CD4-positive, alpha-beta T cell treated with Interleukin-10 for 1 hour (primary cell): ENCODE measurements at regions not wholly inside any gene's neighbourhood (a gene's known extent, or its start where the extent isn't known, plus 50 kb on each side); places are given as distances from the start of the nearest gene placed in this dataset.
"Not testable (repeated sequence)": the region's sequence is repeated elsewhere in the genome, so short reads cannot be mapped to it uniquely, and the experiment has no call there.

Experiments used
- DNase-seq: peaks from one replicate; pipeline ENCODE4 v3.0.0-alpha.2; 2020

DNA sequence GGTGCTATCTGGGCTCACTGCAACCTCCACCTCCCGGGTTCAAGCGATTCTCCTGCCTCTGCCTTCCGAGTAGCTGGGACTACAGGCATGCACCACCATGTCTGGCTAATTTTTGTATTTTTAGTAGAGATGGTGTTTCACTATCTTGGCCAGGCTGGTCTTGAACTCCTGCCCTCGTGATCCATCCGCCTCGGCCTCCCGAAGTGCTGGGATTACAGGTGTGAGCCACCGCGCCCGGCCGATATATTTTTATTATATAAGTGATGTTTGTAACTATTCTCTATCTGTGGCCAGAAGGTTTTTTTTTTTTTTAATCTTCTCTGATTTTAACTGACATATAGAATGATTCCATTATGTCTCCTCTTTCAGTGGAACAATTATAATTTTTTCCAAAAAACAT is 579.3 kb upstream of the CITED2 start:
- not testable (repeated sequence) for DNase-seq

DNA sequence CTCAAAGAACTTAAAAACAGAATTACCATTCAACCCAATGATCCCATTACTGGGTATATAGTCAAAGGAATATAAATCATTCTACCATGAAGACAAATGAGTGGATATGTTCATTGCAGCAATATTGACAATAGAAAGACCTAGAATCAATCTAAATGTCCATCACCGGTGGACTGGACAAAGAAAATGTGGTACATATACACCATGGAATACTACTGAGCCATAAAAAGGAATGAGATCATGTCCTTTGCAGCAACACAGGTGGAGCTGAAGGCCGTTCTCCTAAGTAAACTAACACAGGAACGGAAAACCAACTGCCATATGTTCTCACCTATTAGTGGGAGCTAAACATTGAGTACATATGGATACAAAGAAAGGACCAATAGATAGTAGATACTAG is 576.7 kb upstream of the CITED2 start:
- DNase-seq = no peak

DNA sequence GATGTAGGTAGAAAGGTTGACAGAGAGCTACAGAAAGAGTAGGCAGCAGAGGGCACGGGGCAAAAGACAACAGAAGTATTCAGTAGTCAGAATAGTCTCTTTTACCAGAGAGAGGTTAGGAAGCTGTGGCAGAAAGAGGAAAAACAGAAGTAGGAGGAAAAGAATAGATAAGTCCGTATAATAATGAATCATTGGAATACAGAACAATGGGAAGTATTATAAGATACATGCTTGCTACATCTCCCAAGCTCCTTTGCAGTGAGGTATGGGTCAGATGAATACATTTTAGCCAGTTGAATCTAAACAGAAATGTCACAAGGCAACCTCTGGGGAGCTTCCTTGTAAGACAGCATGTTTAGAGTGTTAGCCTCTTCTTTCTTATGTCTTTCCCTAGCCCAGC is 570.5 kb upstream of the CITED2 start:
- DNase-seq = no peak

DNA sequence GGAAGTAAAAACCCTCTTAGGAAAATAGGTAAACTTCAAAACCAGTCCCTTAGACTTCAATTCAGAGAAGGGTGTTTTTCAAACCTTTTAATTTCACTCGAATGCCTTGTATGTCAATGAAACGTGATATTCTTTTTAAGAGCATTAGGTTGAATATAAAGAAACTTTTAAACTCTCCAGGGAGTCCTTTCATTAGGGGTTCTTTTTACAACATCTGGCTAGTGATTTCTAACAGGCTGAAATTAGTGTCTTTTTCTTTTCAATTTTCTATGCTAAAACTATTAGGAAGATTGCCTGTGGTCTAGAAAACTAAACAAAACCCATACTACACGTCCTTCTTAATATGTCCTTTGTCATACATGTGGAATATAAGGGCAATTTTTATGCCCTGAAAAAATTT is 569.7 kb upstream of the CITED2 start:
- no peak for DNase-seq

DNA sequence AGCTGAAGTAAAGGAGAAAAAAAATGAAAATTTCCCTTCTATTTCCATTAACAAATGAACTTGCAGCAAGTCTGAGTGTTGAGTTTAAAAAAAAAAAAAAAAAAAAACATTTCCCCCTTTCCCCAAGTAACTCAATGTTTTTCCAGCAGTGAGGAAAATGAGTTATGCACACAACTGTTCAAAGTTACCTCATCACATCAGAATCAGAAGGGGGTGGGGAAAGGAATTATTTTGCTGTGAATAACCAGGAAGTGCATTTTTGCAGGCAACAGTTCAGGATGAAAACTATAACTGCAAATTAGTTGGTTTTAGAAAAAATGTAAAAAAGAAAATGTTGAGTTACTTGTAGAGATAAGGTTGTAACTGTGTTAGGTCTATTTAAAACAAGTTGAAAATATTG is 568.9 kb upstream of the CITED2 start:
- no peak for DNase-seq

DNA sequence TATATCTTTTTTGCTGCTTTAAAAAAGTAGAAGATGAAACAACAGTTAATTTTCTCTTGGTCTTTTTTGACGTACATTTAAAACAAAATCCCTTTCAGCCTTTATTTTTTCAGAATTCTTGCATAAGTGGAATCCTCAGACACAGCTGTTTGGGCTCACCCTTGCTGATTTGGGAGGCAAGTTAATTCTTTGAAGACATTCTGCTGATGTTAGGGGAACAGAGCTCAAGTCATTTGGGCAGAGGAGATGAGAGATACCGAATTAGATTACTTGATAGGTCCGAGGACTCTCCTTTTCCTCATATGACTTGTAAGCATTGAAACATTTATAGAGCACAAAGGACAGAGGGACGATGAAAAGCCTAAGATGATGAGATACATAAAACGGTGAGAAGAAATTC is 567.9 kb upstream of the CITED2 start:
- DNase-seq = no peak

DNA sequence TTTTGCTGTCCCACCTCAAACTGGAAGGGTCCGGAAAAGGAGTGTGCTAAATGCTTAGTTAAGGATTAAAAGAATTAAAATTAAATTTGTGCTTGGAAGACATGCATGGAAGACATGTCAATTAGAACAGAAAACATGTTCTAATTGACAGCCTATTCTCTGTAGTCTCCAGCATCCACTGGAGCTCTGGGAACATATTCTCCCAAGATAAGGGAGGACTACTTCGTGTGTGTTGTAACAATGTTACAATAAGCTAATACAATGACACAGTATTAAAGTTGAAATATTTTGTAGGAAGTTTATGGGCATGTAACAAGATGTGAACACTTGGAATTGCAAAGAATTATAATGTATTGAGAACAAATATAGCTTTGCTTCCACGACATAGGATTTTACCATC is 567.4 kb upstream of the CITED2 start:
- DNase-seq = no peak

DNA sequence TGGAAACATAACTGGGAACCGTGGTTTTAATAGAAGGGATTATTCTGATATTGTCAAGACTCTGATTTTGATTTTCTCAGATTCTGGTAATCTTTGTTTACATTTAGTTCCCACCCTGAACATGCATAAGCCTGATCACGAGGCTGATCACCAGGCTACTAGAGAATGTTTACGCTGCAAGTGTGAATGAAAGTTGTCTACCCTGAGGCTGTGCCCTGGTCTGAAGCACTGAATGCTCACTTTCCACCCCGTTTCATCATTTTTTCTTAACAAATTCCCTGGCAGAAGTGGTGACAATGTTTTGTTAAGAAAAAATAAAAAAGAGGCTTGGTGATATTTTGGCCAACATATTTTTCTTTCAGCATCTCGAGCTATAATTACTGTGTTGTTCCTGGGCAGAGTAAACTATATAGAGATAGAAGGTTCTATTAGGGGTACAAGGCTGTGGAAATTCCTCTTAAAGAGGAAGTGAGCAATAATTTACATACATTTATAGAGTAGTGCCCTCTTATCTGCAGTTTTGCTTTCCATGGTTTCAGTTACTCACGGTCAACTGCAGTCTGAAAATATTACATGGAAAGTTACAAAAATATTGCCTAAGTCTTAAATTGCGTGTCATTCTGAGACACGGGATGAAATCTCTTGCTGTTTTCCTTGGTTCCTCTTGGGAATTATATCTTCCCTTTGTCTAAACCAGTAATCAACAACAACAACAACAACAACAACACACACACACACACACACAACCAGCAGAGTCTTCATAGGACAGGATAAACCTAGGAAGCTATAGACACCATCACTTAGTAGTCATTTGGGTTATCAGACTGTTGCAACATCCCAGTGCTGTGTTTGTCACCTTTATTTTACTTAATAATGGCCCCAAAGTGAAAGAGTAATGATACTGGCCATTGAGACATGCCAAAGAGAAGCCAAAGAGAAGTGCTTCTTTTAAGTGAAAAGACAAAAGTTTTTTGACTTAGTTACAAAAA is 566.6 kb upstream of the CITED2 start:
- DNase-seq = no peak

DNA sequence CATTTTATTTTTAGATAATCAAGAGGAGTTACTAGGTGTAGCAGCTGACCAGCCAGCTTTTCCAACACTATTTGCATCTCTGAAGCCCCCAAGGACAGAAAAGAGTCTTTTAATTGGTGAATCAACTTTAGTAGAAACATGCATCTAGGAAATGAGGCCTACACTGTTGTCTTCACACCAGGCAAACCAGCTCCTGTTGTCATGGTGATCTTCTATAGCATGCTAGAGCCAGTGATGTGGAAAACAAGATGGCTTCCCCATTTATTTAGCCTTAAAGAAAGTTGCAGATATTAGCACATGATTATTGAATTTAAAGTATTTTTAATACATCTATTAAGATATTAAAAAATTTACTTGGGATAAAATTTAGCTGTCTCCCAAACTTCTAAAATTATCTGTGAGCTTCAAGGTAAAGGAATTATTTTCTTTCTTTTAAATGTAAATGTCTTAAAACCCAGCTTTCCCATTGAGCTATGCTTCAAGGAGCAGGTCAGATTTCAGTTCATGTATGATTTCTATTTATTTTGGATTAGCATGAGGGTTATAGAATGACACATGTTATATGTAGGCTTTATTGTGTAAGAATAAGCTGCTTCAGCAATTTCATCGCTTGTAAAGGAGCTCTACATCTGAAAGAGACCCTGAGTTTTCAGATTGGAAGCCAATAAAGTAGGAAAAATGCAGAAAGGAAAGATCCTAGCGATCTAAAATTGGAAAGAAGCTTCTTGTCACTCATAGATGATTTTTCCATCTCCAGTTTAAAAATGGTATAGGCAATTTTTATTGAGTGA is 564.9 kb upstream of the CITED2 start:
- no peak for DNase-seq

DNA sequence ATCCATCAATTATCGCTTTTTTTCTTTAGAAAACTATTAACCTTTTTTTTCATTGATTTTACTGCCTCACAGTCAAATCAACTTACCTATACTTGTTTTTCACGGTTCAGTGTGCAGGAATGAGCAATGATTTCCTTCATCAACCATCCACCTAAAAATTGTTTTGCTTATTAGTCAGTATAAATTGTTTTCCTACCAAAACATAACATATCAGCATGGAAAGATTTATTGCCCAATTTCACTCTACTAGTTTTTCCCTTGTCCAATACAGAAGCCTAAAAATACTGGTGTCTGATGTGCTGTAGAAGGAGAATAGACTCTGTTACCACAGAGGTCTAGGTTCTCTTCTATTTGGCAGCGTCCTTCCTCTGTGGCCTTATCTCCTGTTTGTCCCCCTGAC is 558.2 kb upstream of the CITED2 start:
- DNase-seq = no peak

DNA sequence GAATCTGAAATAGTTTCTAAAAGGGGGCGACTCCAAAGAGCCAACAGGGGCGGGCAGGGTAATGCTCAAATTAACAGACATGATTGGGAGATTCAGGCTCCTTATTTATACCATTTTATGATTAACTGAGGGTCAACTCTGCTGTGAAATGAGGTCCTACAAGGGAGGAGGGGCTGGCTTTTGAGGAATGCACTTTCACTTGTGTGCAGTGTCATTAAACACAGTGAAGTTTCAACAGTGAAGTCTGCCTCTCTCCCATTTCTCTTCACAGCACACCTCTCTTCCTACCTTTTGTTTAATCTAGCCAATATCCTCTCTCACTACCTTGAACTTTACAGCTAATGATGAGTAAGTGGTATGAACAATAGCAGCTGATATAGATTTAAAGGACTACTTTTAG is 557.3 kb upstream of the CITED2 start:
- DNase-seq = no peak

DNA sequence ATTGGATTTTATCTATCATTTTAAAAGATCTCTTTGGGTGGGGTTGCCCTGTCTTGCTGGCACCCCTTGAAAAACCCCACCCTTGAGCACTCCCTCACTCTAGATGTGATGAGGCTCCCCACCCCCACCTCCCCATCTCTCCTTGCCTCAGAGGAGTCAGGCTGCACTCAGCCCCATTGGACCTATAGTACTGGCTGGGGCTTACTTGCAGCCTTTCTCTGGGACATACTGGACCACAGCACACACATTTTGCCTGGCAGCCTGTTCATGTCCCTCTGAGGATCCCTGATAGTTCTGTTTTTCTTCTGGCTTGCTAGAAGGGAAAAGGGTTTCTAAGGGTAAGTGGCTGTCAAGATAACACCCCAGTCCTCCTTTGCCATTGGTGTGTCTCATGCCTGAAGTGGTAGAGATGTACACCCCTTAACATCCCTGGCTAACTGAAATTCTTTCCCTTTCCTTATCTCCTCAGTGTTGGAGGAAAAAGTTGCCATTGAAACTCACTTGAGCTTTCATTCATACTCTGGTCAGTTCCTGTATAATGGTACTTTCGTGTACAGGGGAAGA is 553.4 kb upstream of the CITED2 start:
- no peak for DNase-seq

DNA sequence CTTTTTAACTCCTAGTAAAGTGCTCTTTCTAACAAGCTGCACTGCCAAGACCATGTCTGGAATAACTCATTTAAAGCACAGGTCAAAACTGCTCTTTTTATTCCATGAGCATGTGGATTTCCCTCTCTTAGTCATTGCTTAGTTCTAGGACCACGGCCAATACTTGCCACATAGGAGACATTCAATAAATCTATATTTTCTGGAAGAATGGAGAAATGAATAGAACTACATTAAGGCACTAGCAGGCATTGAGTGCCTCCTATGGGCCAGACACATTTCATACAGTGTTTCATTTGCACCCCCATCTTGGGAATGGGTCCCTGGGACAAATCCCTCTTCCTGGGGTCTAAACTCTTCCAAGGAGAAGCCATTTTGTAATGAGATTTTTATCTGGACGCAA is 552.8 kb upstream of the CITED2 start:
- no peak for DNase-seq

DNA sequence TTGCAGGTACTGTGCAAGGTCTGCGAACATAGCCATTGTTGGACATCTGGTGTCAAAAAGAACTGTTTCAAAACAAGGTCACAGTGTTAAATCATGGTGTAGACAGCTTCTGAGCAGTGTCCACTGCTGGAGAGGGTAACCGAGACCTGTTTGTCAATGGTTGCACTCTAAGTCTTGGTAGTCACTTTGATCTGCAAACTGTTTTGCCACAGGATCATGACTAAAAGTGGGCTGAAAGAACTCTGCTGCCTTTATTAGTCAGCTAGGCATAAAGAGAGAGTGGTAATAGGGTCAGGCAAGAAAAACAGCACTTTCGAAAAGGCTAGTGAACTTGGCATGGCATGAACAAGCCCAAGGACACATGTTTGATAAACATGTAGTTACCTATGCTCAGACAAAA is 552.3 kb upstream of the CITED2 start:
- no peak for DNase-seq

DNA sequence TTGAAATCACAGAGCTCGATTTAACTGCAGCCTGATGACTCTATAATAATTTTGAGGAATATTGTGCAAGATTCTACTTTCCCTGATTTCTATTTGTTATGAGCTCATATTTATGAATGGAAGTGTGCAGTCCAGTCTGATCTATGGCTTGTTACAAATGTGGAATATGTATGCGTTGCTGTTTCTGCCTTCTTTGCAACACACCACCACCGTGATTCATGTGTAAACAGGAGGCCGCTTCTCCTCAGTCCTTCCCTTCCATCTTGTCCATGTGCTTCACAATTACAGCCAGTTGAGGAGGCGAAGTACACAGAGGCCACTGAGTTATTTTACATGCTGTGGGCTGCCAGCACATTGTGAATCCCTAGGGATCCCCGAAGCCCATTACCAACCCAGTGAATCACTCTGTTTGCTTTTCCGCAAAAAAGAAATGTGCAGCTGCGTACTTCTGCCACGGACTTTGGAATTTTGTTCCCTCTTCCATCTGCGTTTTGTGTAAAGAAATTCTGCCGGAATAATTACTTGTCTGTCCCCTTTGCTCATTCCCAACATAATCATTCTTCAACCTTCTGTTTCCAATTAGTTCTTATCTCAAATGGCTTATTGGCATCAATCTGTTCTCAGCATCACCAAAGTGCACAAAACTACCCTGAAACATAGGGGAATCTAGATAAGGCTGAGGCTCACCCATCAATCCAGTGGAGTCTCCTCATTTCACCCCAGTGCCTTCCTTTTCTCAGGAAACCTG is 551.6 kb upstream of the CITED2 start:
- DNase-seq = no peak

DNA sequence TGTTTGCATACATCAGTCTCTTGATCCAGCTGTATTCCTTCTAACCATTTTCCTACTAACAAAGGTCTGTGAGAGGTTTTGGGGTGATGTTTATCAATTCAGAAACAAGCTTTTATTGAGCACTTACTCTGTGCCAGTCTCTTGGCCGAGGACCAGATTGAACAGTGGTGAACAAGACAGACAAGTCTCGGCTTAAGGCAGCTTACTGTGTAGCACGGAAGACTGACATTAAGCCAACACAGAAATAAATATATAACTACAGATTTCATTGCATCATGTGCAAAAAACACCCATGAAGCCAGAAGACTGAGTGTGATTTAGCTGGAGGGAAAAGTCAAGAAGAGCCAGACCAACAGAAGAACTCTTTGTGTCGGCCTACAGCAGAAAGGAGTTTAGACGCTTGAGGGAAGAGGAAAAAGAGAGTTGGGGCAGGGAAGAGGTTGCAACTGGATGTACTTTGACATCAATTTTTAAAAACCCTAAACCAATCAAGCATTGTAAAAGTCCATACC is 549.6 kb upstream of the CITED2 start:
- DNase-seq = no peak

DNA sequence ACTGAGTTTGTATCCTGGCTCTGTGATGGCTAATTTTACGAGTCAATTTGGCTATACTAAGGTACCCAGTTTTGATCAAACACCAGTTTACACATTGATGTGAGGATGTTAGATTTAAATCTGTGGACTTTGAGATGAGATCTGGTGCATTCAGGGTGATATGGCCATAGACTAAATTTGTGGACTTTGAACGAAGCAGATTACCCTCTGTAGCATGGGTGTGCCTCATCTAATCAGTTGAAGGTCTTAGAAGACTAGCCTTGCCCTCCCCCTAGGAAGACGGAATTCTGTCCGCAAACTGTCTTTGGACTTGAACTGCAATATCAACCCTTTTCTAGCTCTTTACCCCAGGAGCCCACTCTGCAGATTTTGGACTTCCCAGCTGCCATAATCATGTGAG is 547.8 kb upstream of the CITED2 start:
- DNase-seq = no peak

DNA sequence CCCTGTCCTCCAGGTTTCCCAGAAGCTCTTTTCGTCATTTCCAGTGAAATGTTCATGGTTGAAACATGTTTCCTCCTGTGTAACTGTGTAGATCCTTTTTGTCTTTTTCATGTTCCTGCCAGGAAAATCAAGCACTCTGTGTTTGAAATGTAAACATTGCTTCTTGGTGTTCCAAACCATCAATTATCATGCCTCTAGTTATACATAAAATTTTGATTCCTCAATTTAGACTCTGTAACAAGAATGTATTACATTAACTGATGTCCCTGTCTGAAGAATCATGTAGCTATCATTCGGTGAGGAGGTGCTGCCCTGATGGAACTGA is 546.3 kb upstream of the CITED2 start:
- no peak for DNase-seq

DNA sequence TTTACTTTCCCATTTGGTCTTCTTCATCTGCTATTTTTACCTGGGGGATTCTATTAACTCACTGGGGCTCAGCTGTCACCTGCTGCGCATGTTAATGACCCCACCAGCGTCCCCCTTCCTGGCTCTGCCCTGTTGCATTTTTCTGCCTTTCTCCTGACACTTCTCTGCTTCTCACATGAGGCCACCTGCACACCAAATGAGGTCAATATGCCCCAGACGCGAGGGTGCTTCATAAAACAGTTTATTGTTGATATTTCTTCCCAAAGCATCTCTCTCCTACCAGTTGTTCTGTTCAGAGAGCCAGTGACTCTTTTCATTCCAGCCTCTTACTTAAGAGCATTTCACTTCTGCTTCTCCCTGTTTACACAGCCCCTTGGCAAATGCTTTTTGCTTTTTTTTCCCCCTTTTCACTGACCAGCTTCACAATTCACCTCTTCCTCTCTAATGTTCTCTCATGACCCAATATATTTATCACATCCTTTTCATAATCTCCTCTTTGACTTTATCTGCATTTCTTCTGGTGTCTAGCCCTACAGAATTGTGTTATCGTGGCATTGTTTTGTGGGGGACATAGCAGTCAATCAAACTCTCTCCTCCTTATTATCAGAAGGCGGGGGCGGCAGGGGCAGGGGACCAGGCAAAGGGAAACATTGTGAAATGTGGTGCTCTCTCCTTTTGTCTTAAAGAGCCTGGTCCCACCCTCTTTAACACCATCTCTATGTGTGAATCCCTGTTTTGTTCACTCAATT is 545.8 kb upstream of the CITED2 start:
- DNase-seq = no peak

DNA sequence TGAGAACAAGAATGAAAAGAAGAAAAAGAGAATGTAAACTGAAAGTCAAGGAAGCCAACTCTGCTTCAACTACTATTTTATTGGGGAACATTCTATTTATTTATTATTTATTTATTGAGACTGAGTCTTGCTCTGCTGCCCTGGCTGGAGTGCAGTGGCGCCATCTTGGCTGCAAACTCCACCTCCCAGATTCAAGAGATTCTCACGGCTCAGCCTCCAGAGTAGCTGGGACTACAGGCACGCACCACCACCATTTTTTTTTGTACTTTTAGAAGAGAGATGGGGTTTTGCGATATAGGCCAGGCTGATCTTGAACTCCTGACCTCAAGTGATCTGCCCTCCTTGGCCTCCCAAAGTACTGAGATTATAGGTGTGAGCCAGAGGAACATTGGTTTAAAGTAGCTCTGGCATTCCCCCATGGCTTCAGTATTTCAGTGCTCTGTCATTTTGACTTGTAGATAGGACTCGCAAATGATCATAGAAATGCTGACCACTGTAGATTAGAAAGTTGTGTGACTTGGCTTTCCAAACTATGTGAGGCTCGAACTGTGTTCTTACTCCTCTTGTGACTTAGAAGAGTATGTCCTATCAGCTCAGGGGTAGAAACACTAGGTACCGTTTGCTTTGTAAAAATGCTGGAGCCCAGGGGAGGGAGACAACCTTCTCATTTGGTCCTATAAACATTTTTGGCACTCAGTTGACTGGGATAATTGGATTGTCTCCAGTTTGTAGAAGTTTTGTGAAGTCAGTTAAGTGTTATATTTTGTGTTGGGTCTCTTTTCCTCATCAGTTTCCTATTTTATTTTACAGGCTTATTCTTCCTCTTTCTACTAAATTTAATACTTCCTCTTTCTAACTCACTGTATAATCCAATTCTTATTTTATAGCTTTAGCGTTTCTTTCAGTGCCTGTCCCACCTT is 544.9 kb upstream of the CITED2 start:
- no peak for DNase-seq
